Mesothelial cell of epicardium (in vitro differentiated cells): ENCODE measurements at regions not wholly inside any gene's neighbourhood (a gene's known extent, or its start where the extent isn't known, plus 50 kb on each side); places are given as distances from the start of the nearest gene placed in this dataset.
"Not testable (repeated sequence)": the region's sequence is repeated elsewhere in the genome, so short reads cannot be mapped to it uniquely, and the experiment has no call there.

Source experiments
- DNase-seq, 2 experiments: peaks; one replicate each; pipeline ENCODE4 v3.0.0; 2021; ENCODE audit warnings: low spot score in 2 of 2; ENCODE audit not compliant: unreplicated experiment in 2 of 2
- H3K27ac Mint-ChIP-seq: 2 replicates; pipeline ENCODE4 v1.8.0; 2021; ENCODE audit warnings: mixed read lengths
- H3K27me3 Mint-ChIP-seq: 2 replicates; pipeline ENCODE4 v1.8.0; 2021; ENCODE audit warnings: low read depth, mixed read lengths
- H3K36me3 Mint-ChIP-seq: 2 replicates; pipeline ENCODE4 v1.8.0; 2021; ENCODE audit warnings: mixed read lengths
- H3K4me1 Mint-ChIP-seq: 2 replicates; pipeline ENCODE4 v1.8.0; 2021; ENCODE audit warnings: mixed read lengths
- H3K4me3 Mint-ChIP-seq: 2 replicates; pipeline ENCODE4 v1.8.0; 2021; ENCODE audit warnings: mild to moderate bottlenecking, moderate library complexity, mixed read lengths
- H3K9me3 Mint-ChIP-seq: 2 replicates; pipeline ENCODE4 v1.8.0; 2021; ENCODE audit warnings: mixed read lengths
- CTCF ChIP-seq: fragments of 200-600 bp; sonication (generic); IDR thresholded peaks from one replicate; pipeline ENCODE4 v1.5.0; 2021; ENCODE audit warnings: antibody characterized with exemption; ENCODE audit not compliant: unreplicated experiment

GRCh38 chr12:70008944-70009343 lies 183.9 kb downstream of the MYRFL start:
- Mint-ChIP-seq H3K36me3 (peaks cover 9% of the 10 kb centered on the region), H3K4me3 (no peak overlapping the region), H3K9me3 (peaks cover 58% of the 10 kb centered on the region), H3K27ac (no peak overlapping the region), H3K27me3 (no peaks in the 10 kb centered on the region), H3K4me1 (no peaks in the 10 kb centered on the region)
- DNase-seq = no peak
- TF ChIP-seq CTCF = no peak

- Mint-ChIP-seq H3K4me3 (no peak overlapping the region), H3K4me1 (no peaks in the 10 kb centered on the region), H3K9me3 (peaks cover 58% of the 10 kb centered on the region), H3K27ac (no peak overlapping the region), H3K27me3 (no peaks in the 10 kb centered on the region), H3K36me3 (peaks cover 9% of the 10 kb centered on the region)
- DNase-seq = no peak
- no peak for TF ChIP-seq CTCF
Measured at GRCh38 chr12:70011353-70011752, 186.3 kb downstream of the MYRFL start.

- H3K27ac Mint-ChIP-seq = not testable (repeated sequence)
Measured at GRCh38 chr12:70013016-70013415, 188.0 kb downstream of the MYRFL start.

DNA sequence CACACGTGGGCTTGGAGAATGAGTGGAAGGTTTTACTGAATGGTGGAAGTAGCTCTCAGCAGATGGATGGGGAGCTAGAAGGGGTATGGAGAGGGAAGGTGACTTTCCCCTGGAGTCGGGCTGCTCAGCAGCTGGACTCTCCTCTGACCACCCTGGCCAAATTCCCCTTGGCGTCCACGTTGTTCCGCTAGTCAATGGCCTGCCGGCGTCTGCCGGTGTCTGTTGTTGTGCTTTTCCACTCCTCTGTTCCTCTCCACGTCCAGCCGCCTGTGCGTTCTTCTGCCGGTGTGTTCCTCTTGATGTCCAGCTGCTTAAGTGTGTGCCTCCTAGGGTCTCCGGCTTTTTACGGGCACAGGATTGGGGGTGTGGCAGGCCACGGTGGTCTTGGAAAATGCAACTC lies 203.5 kb downstream of the MYRFL start:
- H3K4me3 Mint-ChIP-seq = no peak overlapping the region
- no peak for DNase-seq
- no peaks in the 10 kb centered on the region for H3K36me3 Mint-ChIP-seq
- TF ChIP-seq CTCF = no peak
- no peak overlapping the region for H3K27ac Mint-ChIP-seq
- no peaks in the 10 kb centered on the region for H3K27me3 Mint-ChIP-seq
- peaks cover 8% of the 10 kb centered on the region for H3K4me1 Mint-ChIP-seq
- peaks cover 28% of the 10 kb centered on the region for H3K9me3 Mint-ChIP-seq

More at GRCh38 chr12:70013016-70013415, 188.0 kb downstream of the MYRFL start:
- H3K36me3 Mint-ChIP-seq, H3K4me1 Mint-ChIP-seq, H3K27me3 Mint-ChIP-seq, DNase-seq: not testable (repeated sequence)
- Mint-ChIP-seq H3K4me3 (peak overlapping the region; percentile 12), H3K9me3 (peaks cover 42% of the 10 kb centered on the region)

DNA sequence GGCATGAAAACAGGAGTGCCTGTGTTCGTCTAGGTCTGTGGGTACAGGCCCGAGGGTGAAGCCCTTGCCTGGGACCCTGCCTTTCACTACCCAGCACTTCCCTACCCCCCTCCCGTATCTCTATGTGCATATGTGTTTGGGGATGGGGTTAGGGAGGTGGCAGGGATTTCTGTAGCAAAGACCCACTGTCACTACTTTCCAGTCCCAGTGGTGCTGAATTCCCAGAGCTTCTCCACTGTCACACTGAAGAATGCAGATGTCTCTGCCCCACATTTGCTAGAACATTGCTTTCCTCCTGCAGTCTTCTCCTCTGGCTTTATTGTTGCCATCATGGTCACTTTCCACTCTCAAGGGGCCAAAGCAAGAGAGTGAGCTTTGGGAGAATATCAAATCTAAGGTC lies 203.9 kb downstream of the MYRFL start:
- no peak for TF ChIP-seq CTCF
- no peak for DNase-seq
- Mint-ChIP-seq H3K4me1 (peaks cover 8% of the 10 kb centered on the region), H3K4me3 (no peak overlapping the region), H3K27ac (no peak overlapping the region), H3K36me3 (no peaks in the 10 kb centered on the region), H3K27me3 (no peaks in the 10 kb centered on the region), H3K9me3 (peaks cover 27% of the 10 kb centered on the region)

DNA sequence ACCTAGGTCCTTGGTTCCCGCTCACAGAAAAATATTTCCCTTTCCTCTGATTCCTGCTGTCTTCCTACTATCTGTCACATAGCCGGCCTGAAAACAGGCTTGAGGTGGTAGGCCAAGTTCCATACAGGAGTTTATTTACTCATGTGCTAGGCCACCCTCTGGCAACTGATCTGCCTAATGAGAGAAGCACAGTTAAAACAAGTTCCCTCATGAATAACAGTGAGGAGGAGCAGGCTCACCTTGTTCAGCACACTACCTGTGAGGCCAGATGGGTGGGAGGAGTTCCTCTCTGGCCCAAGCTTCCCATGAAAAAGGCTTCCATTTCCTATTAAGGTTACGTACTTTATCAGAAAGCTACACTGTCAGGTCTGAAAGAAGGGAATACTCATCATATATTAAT lies 206.0 kb downstream of the MYRFL start:
- no peaks in the 10 kb centered on the region for H3K27me3 Mint-ChIP-seq
- no peak for DNase-seq
- TF ChIP-seq CTCF = no peak
- peaks cover 20% of the 10 kb centered on the region for H3K9me3 Mint-ChIP-seq
- no peak overlapping the region for H3K4me3 Mint-ChIP-seq
- peaks cover 8% of the 10 kb centered on the region for H3K4me1 Mint-ChIP-seq
- H3K27ac Mint-ChIP-seq = no peak overlapping the region
- no peaks in the 10 kb centered on the region for H3K36me3 Mint-ChIP-seq
